Immature natural killer cell (primary cell): ENCODE measurements at regions not wholly inside any gene's neighbourhood (a gene's known extent, or its start where the extent isn't known, plus 50 kb on each side); places are given as distances from the start of the nearest gene placed in this dataset.
"Not testable (repeated sequence)": the region's sequence is repeated elsewhere in the genome, so short reads cannot be mapped to it uniquely, and the experiment has no call there.

Source experiments
- DNase-seq, 3 donors: peaks; one replicate each; pipeline ENCODE4 v3.0.0; 2022; ENCODE audit warnings: mixed read lengths in 1 of 3
- H3K27ac Mint-ChIP-seq, 6 donors: one replicate each; pipeline ENCODE4 v1.8.0; 2020; ENCODE audit warnings: mixed read lengths in 6 of 6, mild to moderate bottlenecking in 5 of 6, inconsistent platforms in 4 of 6, moderate library complexity in 3 of 6
- H3K27me3 Mint-ChIP-seq, 3 donors: one replicate each; pipeline ENCODE4 v1.8.0; 2020 to 2021; ENCODE audit warnings: low read depth in 3 of 3, mild to moderate bottlenecking in 3 of 3, mixed read lengths in 3 of 3, moderate library complexity in 3 of 3, inconsistent platforms in 1 of 3
- H3K36me3 Mint-ChIP-seq, 3 donors: one replicate each; pipeline ENCODE4 v1.8.0; 2020; ENCODE audit warnings: mixed read lengths in 3 of 3, inconsistent platforms in 2 of 3, mild to moderate bottlenecking in 2 of 3
- H3K4me1 Mint-ChIP-seq, 2 donors: one replicate each; pipeline ENCODE4 v1.8.0; 2020; ENCODE audit warnings: inconsistent platforms in 2 of 2, mild to moderate bottlenecking in 2 of 2, mixed read lengths in 2 of 2, moderate library complexity in 1 of 2
- H3K4me3 Mint-ChIP-seq, 5 donors: one replicate each; pipeline ENCODE4 v1.8.0; 2020; ENCODE audit warnings: mild to moderate bottlenecking in 5 of 5, mixed read lengths in 5 of 5, inconsistent platforms in 3 of 5, moderate library complexity in 3 of 5
- H3K9me3 Mint-ChIP-seq, 6 donors: one replicate each; pipeline ENCODE4 v1.8.0; 2020; ENCODE audit warnings: mild to moderate bottlenecking in 6 of 6, mixed read lengths in 6 of 6, inconsistent platforms in 4 of 6, moderate library complexity in 3 of 6

DNA sequence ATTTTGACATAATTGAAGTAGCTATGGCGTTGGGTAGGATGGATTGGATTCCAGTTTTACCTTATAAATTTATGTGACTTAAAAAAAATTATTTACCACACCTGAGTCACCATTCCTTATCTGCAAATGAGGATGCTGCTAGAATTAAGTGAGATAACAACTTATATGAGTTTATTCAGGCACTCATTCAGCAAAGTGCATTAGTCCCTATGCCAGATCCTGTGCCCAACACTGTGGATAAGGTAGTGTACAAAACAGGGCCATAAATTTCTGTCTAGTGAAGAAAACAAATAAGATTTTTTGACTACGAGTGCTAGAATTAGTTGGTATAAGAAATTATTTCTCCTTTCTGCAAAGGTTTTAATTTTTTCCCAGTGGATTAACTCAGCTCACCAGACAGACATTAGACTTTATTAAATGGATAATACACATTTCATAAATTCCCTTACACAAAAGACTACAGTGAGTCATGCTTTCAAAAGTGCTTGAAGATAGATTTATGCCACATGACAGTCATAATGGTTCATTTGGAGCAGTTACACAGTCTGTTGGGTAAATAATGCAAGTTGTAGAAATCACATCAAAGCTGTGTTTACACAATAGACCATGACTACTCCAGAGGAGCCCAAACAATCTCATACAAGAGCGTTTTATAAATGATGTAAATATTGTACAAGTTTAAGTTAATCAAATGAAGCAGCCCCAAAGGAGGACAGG, 129.9 kb upstream of the TGFBR2 start:
- no peaks in the 10 kb centered on the region for H3K4me1 Mint-ChIP-seq
- no peaks in the 10 kb centered on the region for H3K9me3 Mint-ChIP-seq
- no peak for DNase-seq
- H3K27ac Mint-ChIP-seq, result no peak overlapping the region
- H3K4me3 Mint-ChIP-seq, result no peak overlapping the region
- H3K36me3 Mint-ChIP-seq, result no peaks in the 10 kb centered on the region
- peaks cover 0 to 7% (median 2%) of the 10 kb centered on the region in 3 donors for H3K27me3 Mint-ChIP-seq

- H3K9me3 Mint-ChIP-seq, result no peaks in the 10 kb centered on the region
- no peaks in the 10 kb centered on the region for H3K4me1 Mint-ChIP-seq
- no peak overlapping the region for H3K4me3 Mint-ChIP-seq
- H3K27me3 Mint-ChIP-seq, result peaks cover 0 to 5% (median 2%) of the 10 kb centered on the region in 3 donors
- H3K36me3 Mint-ChIP-seq, result no peaks in the 10 kb centered on the region
- no peak for DNase-seq
- no peak overlapping the region for H3K27ac Mint-ChIP-seq
These were observed 129.1 kb upstream of the TGFBR2 start for GRCh38 chr3:30477149-30477921.

GRCh38 chr3:30479737-30480136, 126.7 kb upstream of the TGFBR2 start:
- DNase-seq, H3K27me3 Mint-ChIP-seq, H3K36me3 Mint-ChIP-seq, H3K27ac Mint-ChIP-seq, H3K4me3 Mint-ChIP-seq, H3K9me3 Mint-ChIP-seq, H3K4me1 Mint-ChIP-seq: not testable (repeated sequence)

DNA sequence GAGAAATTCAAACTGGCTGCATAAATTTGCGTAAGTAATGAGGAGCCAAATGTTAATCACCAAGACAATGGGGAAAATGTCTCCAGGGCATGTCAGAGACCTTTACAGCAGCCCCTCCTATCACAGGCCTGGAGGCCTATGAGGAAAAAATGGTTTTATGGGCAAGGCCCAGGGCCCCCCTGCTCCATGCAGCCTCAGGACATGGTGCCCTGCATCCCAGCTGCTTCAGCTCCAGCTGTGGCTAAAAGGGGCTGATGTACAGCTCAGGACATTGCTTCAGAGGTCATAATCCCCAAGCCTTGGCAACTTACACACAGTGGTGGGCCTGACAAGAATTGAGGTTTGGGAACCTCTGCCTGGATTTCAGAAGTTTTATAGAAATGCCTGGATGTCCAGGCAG, 126.2 kb upstream of the TGFBR2 start:
- H3K9me3 Mint-ChIP-seq, result not testable (repeated sequence)

GRCh38 chr3:30480587-30480986, 125.8 kb upstream of the TGFBR2 start:
- Mint-ChIP-seq H3K9me3 (peaks cover 0 to 2% (median 0%) of the 10 kb centered on the region in 6 donors), H3K4me1 (no peaks in the 10 kb centered on the region), H3K36me3 (peaks cover 0 to 5% (median 0%) of the 10 kb centered on the region in 3 donors), H3K4me3 (no peak overlapping the region), H3K27ac (no peak overlapping the region), H3K27me3 (peaks cover 0 to 5% (median 0%) of the 10 kb centered on the region in 3 donors)
- DNase-seq, result no peak

More for the DNA sequence above, 126.2 kb upstream of the TGFBR2 start:
- not testable (repeated sequence) for H3K27me3 Mint-ChIP-seq, H3K36me3 Mint-ChIP-seq, DNase-seq, H3K4me3 Mint-ChIP-seq, H3K27ac Mint-ChIP-seq, H3K4me1 Mint-ChIP-seq

DNA sequence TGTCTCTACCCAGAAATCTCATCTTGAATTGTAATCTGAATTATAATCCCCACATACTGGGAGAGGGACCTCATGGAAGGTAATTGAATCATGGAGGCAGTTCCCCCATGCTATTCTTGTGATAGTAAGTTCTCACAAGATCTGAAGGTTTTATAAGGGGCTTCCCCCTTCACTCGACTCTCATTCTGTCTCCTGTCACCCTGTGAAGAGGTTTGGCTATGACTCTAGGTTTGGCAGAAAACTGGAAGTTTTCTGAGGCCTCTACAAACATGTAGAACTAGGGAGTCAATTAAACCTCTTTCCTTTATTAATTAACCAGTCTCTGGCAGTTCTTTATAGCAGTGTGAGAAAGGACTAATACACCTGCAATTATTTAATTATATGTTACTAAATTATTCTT, 125.2 kb upstream of the TGFBR2 start:
- H3K9me3 Mint-ChIP-seq, result peaks cover 0 to 4% (median 0%) of the 10 kb centered on the region in 6 donors
- H3K4me3 Mint-ChIP-seq, result no peak overlapping the region
- H3K27me3 Mint-ChIP-seq, result peaks cover 0 to 5% (median 0%) of the 10 kb centered on the region in 3 donors
- H3K36me3 Mint-ChIP-seq, result peaks cover 0 to 5% (median 0%) of the 10 kb centered on the region in 3 donors
- no peak for DNase-seq
- no peaks in the 10 kb centered on the region for H3K4me1 Mint-ChIP-seq
- H3K27ac Mint-ChIP-seq, result no peak overlapping the region

DNA sequence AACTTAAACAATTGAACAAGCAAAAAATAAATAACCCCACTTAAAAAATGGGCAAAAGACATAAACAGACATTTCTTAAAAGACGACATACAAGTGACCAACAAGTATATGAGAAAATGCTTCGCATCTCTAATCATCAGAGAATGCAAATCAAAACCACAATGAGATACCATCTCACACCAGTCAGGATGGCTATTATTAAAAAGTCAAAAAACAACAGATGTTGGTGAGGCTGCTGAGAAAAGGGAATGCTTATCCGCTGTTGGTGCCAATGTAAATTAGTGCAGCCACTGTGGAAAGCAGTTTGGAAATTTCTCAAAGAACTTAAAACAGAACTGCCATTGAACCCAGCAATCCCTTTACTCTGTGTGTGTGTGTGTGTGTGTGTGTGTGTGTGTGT, 122.2 kb upstream of the TGFBR2 start:
- not testable (repeated sequence) for H3K4me1 Mint-ChIP-seq, H3K4me3 Mint-ChIP-seq, H3K36me3 Mint-ChIP-seq, H3K27ac Mint-ChIP-seq, H3K27me3 Mint-ChIP-seq, DNase-seq
- peaks cover 8 to 16% (median 11%) of the 10 kb centered on the region in 6 donors for H3K9me3 Mint-ChIP-seq

- no peak for DNase-seq
- H3K27ac Mint-ChIP-seq, result no peak overlapping the region
These were observed 120.0 kb upstream of the TGFBR2 start for GRCh38 chr3:30486368-30486767.

GRCh38 chr3:30488070-30488756, 118.2 kb upstream of the TGFBR2 start:
- Mint-ChIP-seq H3K9me3 (peaks cover 10 to 18% (median 15%) of the 10 kb centered on the region in 6 donors), H3K27ac (no peak overlapping the region), H3K27me3 (no peaks in the 10 kb centered on the region), H3K4me1 (no peaks in the 10 kb centered on the region), H3K4me3 (no peak overlapping the region), H3K36me3 (peaks cover 7 to 18% (median 10%) of the 10 kb centered on the region in 3 donors)
- DNase-seq, result no peak

More at GRCh38 chr3:30486368-30486767, 120.0 kb upstream of the TGFBR2 start:
- Mint-ChIP-seq H3K4me1 (no peaks in the 10 kb centered on the region), H3K4me3 (no peak overlapping the region), H3K9me3 (peaks cover 10 to 18% (median 15%) of the 10 kb centered on the region in 6 donors), H3K36me3 (peaks cover 7 to 18% (median 10%) of the 10 kb centered on the region in 3 donors), H3K27me3 (no peaks in the 10 kb centered on the region)

- Mint-ChIP-seq H3K4me3 (no peak overlapping the region), H3K27ac (no peak overlapping the region), H3K4me1 (peaks cover 14 to 23% of the 10 kb centered on the region in 2 donors), H3K36me3 (peaks cover 7 to 13% (median 10%) of the 10 kb centered on the region in 3 donors), H3K9me3 (peaks cover 10 to 16% (median 14%) of the 10 kb centered on the region in 6 donors), H3K27me3 (peaks cover 0 to 3% (median 0%) of the 10 kb centered on the region in 3 donors)
- DNase-seq, result no peak
These were observed 113.8 kb upstream of the TGFBR2 start for GRCh38 chr3:30492322-30493192.

DNA sequence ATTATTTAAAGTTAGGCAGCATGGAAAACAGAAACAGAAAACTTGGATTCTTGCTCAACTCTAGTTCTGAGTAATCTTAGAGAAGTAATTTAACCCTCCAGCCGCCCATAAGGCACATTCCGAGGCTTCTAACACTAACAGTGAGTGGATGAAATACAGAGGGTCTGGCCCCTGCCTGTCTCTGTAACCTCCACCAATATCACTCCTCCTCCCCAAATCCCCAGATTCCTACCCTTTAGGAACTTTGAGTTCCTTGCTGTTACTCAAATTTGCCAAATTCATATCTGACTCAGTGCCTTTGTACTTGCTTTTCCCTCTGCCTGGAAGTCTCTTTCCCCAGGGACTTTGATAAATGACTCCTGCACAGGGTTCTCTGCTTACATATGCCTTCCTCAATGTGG, 112.5 kb upstream of the TGFBR2 start:
- peaks cover 4 to 8% (median 5%) of the 10 kb centered on the region in 6 donors for H3K9me3 Mint-ChIP-seq
- DNase-seq, result no peak
- H3K27ac Mint-ChIP-seq, result no peak overlapping the region

GRCh38 chr3:30495172-30496065, 111.0 kb upstream of the TGFBR2 start:
- Mint-ChIP-seq H3K27ac (no peak overlapping the region), H3K27me3 (peaks cover 0 to 4% (median 3%) of the 10 kb centered on the region in 3 donors), H3K4me1 (peaks cover 14 to 23% of the 10 kb centered on the region in 2 donors), H3K4me3 (no peak overlapping the region), H3K36me3 (peaks cover 0 to 1% (median 0%) of the 10 kb centered on the region in 3 donors), H3K9me3 (peaks cover 0 to 1% (median 0%) of the 10 kb centered on the region in 6 donors)
- no peak for DNase-seq

More for the DNA sequence above, 112.5 kb upstream of the TGFBR2 start:
- peaks cover 0 to 3% (median 2%) of the 10 kb centered on the region in 3 donors for H3K27me3 Mint-ChIP-seq
- H3K36me3 Mint-ChIP-seq, result peaks cover 4 to 12% (median 5%) of the 10 kb centered on the region in 3 donors
- H3K4me3 Mint-ChIP-seq, result no peak overlapping the region
- H3K4me1 Mint-ChIP-seq, result peaks cover 14 to 23% of the 10 kb centered on the region in 2 donors
